ENCODE measurements at regions not wholly inside any gene's neighbourhood (a gene's known extent, or its start where the extent isn't known, plus 50 kb on each side); places are given as distances from the start of the nearest gene placed in this dataset.

DNA sequence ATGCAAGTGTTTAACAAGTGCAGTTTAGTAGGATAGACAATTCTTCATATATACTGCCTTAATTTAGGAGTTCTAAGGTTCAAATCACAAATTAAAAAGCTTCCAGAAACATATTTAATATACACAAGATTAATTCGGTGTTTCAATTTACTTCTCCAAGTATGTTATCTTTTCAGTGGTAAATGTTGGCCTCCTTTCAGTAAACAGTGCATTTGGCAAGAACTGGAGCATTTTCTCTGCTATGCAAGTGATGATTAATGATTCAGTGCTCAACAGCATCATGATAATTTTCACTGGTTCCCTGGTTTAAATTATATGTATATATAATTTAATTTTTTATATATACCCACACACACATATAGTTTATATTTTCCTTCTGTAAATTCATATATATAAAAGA, 541.7 kb downstream of the EFNA5 start:
- Mint-ChIP-seq H3K27me3 (ENCODE audit: insufficient read depth) (no peaks in the 10 kb centered on the region), H3K4me1 (no peaks in the 10 kb centered on the region), H3K4me3 (no peak overlapping the region), H3K9me3 (peaks cover 8% of the 10 kb centered on the region), H3K36me3 (ENCODE audit: low read depth) (no peaks in the 10 kb centered on the region), H3K27ac (no peak overlapping the region)
- H3K4me1 ChIP-seq (ENCODE audit: control insufficient read depth, insufficient read depth, low read length), result no peaks in the 10 kb centered on the region
- H3K9ac ChIP-seq (ENCODE audit: extremely low read depth, low read length, poor library complexity, severe bottlenecking), result no peak overlapping the region
- no peaks in the 10 kb centered on the region for H3K36me3 ChIP-seq (ENCODE audit: control insufficient read depth, insufficient read depth, low read length)
- no peak overlapping the region for H3K27ac ChIP-seq (ENCODE audit: low read depth, low read length)
- no peak for DNase-seq
- WGBS, 2 experiments (ENCODE audit: insufficient coverage in 1 of 2, insufficient read length in 1 of 2), result 60 to 85% methylated on average over 1 of the region's 1 CpG
- H3K9me3 ChIP-seq (ENCODE audit: control insufficient read depth, low read length), result peaks cover 5% of the 10 kb centered on the region
- H3K27me3 ChIP-seq (ENCODE audit: control insufficient read depth, insufficient read depth, low read length, poor library complexity, severe bottlenecking), result no peaks in the 10 kb centered on the region
- TF ChIP-seq, protein P1, sequence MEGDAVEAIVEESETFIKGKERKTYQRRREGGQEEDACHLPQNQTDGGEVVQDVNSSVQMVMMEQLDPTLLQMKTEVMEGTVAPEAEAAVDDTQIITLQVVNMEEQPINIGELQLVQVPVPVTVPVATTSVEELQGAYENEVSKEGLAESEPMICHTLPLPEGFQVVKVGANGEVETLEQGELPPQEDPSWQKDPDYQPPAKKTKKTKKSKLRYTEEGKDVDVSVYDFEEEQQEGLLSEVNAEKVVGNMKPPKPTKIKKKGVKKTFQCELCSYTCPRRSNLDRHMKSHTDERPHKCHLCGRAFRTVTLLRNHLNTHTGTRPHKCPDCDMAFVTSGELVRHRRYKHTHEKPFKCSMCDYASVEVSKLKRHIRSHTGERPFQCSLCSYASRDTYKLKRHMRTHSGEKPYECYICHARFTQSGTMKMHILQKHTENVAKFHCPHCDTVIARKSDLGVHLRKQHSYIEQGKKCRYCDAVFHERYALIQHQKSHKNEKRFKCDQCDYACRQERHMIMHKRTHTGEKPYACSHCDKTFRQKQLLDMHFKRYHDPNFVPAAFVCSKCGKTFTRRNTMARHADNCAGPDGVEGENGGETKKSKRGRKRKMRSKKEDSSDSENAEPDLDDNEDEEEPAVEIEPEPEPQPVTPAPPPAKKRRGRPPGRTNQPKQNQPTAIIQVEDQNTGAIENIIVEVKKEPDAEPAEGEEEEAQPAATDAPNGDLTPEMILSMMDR (conservative IDR thresholded peaks at IDR 0.05), result no peak
- H3K4me3 ChIP-seq (ENCODE audit: low read length), result no peak overlapping the region

DNA sequence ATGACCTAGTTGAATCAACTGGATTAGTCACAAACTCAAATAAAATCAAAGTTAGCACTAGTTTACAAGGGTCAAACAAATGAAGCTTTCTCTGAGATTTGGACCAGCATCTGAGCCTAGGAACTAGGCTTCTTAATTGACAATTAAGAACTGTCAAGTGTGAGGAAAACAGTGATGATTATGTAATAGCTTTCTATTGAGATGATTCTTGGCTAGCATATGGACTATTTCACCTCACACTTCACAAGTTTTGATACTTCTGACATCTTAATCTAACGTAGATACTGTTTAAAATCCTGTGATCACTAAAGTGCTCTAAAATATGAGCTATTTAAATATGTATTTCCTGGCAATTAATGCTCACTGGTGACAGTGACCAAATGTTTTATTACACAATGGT, 542.9 kb downstream of the EFNA5 start:
- Histone ChIP-seq H3K27ac (ENCODE audit: low read depth, low read length) (no peak overlapping the region), H3K27me3 (ENCODE audit: control insufficient read depth, insufficient read depth, low read length, poor library complexity, severe bottlenecking) (no peaks in the 10 kb centered on the region), H3K36me3 (ENCODE audit: control insufficient read depth, insufficient read depth, low read length) (no peaks in the 10 kb centered on the region), H3K9me3 (ENCODE audit: control insufficient read depth, low read length) (peaks cover under 1% of the 10 kb centered on the region), H3K9ac (ENCODE audit: extremely low read depth, low read length, poor library complexity, severe bottlenecking) (no peak overlapping the region), H3K4me1 (ENCODE audit: control insufficient read depth, insufficient read depth, low read length) (no peaks in the 10 kb centered on the region), H3K4me3 (ENCODE audit: low read length) (no peak overlapping the region)
- Mint-ChIP-seq H3K36me3 (ENCODE audit: low read depth) (no peaks in the 10 kb centered on the region), H3K9me3 (peaks cover 5% of the 10 kb centered on the region), H3K4me3 (no peak overlapping the region), H3K4me1 (no peaks in the 10 kb centered on the region), H3K27ac (no peak overlapping the region), H3K27me3 (ENCODE audit: insufficient read depth) (no peaks in the 10 kb centered on the region)
- TF ChIP-seq, protein P1 (conservative IDR thresholded peaks at IDR 0.05), result no peak
- 93% methylated on average over 1 of the region's 1 CpG; no CpG with 5 or more reads in 1 of the 2 experiments for WGBS, 2 experiments (ENCODE audit: insufficient coverage in 1 of 2, insufficient read length in 1 of 2)
- DNase-seq, result no peak

DNA sequence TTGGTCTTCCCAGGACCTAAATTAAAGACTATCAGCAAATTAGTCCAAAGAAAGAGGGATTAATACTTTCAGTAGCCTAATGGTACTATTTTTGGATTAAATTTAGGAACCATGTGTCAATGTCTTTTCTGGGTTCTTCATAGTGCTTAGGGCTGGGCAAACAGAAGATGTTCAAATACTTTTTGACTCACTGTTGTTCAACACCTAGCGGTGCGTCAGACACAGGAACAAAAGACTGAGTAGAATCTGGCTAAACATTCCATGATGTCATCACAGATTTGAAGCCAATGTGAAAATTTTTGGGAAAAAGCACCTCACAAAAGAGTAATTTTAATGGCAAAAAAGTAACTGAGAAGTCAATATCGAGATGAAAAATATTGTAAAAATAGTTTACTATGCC, 544.4 kb downstream of the EFNA5 start:
- TF ChIP-seq, protein P1 (conservative IDR thresholded peaks at IDR 0.05), result no peak
- H3K4me3 ChIP-seq (ENCODE audit: low read length), result no peak overlapping the region
- no peak for DNase-seq
- no peaks in the 10 kb centered on the region for H3K27me3 ChIP-seq (ENCODE audit: control insufficient read depth, insufficient read depth, low read length, poor library complexity, severe bottlenecking)
- no peaks in the 10 kb centered on the region for H3K36me3 ChIP-seq (ENCODE audit: control insufficient read depth, insufficient read depth, low read length)
- Mint-ChIP-seq H3K27me3 (ENCODE audit: insufficient read depth) (no peaks in the 10 kb centered on the region), H3K36me3 (ENCODE audit: low read depth) (no peaks in the 10 kb centered on the region), H3K4me1 (no peaks in the 10 kb centered on the region), H3K27ac (no peak overlapping the region), H3K9me3 (no peaks in the 10 kb centered on the region), H3K4me3 (no peak overlapping the region)
- no peak overlapping the region for H3K9ac ChIP-seq (ENCODE audit: extremely low read depth, low read length, poor library complexity, severe bottlenecking)
- no peaks in the 10 kb centered on the region for H3K9me3 ChIP-seq (ENCODE audit: control insufficient read depth, low read length)
- no peaks in the 10 kb centered on the region for H3K4me1 ChIP-seq (ENCODE audit: control insufficient read depth, insufficient read depth, low read length)
- H3K27ac ChIP-seq (ENCODE audit: low read depth, low read length), result no peak overlapping the region
- 98 to 100% methylated on average over 3 of the region's 3 CpGs for WGBS, 2 experiments (ENCODE audit: insufficient coverage in 1 of 2, insufficient read length in 1 of 2)

Measured in endodermal cell (in vitro differentiated cells).